GM04503 (cell line): ENCODE measurements at regions not wholly inside any gene's neighbourhood (a gene's known extent, or its start where the extent isn't known, plus 50 kb on each side); places are given as distances from the start of the nearest gene placed in this dataset.

Experiments used
- DNase-seq: peaks from one replicate; pipeline ENCODE4 v3.0.0-alpha.2; 2012; ENCODE audit warnings: low read depth

DNA sequence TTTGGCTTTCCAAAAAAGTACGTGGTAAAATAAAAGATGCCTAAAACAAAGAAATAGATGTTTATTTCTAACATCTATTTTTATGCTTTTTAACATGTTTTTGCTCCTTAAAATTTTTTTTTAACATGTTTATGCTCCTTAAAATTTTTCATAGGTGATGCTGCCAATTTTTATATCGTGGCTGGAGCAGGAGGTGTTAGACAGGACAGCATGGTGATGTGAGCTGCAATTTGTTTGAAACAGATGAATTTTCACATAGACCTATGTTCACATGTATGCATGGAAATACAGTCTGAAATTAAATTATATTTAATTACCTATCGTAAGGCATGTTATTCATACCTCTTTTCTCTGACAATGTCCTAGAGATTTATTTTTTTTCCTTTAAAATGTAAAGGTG lies 784.8 kb downstream of the EPHA7 start:
- DNase-seq = no peak

GRCh38 chr6:92623431-92623830 lies 795.9 kb downstream of the EPHA7 start:
- DNase-seq = no peak

GRCh38 chr6:92617721-92618120 lies 801.6 kb downstream of the EPHA7 start:
- no peak for DNase-seq

GRCh38 chr6:92608751-92609150 lies 810.6 kb downstream of the EPHA7 start:
- no peak for DNase-seq

DNA sequence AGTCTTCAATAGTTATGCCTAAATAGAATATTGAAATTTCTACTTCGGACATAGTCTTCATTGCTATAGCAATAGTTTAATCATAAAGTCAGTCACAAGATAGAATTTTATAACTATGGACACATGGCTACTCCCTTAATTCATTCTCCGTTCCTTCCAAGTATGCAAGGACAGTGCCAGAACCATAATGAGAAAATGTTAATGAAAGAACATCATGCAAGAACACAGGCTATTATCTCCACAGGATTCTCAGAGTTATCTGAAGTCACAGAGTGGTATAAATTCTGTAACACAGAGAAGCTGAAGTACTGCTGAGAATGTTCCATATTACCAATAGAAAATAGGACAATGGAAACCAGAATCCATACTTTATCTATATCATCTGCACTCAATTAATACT lies 826.2 kb downstream of the EPHA7 start:
- no peak for DNase-seq

GRCh38 chr6:92589996-92590395 lies 829.4 kb downstream of the EPHA7 start:
- no peak for DNase-seq

- DNase-seq = no peak
These were observed 831.2 kb downstream of the EPHA7 start for GRCh38 chr6:92588148-92588547.

DNA sequence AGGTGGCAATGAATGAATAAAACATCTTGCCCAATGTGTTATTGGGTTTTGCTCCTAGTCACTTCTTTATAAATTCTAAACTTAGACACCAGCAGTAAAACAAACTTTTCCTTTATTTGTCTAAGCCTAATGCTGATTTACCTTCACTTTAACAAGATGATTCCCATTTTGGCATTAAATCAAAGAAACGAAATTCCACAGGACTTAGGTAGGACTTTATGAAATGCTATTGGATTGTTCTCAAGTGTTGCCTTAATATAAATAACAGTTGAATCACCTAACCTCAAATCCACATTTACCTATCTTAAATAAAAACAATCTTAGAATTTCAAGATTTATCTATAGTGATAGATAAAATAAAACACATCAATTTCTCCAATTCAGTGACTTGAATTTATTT lies 831.8 kb downstream of the EPHA7 start:
- DNase-seq = no peak

GRCh38 chr6:92586236-92586977 lies 833.0 kb downstream of the EPHA7 start:
- no peak for DNase-seq

DNA sequence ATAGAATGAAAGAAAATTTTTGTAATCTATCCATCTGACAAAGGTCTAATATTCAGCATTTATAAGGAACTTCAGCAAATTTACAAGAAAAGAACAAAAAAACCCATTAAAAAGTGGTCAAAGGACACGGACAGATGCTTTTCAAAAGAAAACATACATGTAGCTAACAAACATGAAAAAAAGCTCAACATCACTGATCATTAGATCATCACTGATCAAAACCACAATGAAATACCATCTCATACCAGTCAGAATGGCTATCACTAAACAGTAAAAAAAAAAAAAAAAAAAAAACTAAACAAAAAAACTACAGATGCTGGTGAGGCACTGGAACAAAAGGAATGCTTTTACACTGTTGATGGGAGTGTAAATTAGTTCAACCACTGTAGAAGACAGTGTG lies 837.1 kb downstream of the EPHA7 start:
- no peak for DNase-seq

GRCh38 chr6:92577077-92577719 lies 842.2 kb downstream of the EPHA7 start:
- no peak for DNase-seq

DNA sequence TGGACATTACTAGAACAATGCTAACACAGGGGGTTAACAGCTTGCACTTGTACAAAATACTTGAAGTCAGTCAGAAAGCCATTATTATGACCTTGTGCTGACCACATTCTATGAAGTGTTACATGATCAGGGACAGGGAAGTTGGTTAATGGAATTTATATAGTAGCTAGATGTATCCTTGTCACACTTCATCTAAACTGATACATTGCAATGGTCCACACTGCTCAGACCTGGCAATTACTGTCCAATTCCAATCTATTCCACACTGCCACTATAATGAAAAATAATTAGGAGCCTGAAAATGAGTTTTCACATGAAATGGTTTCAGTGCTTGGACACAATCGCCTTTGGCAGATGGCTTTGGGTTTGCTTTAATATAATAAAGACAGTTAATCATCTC lies 850.8 kb downstream of the EPHA7 start:
- DNase-seq = no peak

GRCh38 chr6:92566632-92567031 lies 852.7 kb downstream of the EPHA7 start:
- DNase-seq = no peak

DNA sequence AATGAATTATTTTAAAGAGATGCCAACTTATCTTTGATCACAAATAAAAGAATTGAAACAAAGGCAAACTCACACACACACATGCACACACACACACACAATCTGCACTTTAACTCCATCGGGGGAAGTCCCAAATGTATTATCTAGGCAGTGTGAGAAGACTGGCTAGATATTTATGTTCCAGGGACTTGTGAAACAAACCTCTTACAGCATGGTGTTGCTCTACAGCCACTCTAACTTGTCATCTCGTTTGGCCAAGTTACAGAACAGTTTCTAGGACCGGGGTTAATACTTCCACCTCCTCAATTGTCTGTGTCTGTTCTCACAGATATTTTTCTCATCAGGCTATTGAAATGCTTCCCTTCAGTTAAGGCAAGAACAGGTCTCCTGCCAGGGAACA lies 855.0 kb downstream of the EPHA7 start:
- DNase-seq = no peak

DNA sequence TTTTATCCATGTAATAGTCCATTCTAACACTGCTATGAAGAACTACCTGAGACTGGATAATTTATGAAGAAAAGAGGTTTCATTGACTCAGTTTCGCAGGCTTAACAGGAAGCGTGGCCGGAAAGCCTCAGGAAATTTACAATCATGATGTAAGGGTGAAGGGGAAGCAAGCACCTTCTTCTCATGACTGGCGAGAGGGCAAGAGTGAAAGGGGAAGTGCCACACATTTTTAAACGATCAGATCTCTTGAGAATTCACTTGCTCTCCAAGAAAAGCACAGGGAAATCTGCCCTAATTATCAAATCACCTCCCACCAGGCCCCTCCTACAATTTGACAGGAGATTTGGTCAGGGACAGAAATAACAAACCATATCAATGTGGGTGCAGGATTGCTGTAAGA lies 859.7 kb downstream of the EPHA7 start:
- DNase-seq = no peak

- DNase-seq = no peak
These were observed 860.4 kb downstream of the EPHA7 start for GRCh38 chr6:92559003-92559402.

DNA sequence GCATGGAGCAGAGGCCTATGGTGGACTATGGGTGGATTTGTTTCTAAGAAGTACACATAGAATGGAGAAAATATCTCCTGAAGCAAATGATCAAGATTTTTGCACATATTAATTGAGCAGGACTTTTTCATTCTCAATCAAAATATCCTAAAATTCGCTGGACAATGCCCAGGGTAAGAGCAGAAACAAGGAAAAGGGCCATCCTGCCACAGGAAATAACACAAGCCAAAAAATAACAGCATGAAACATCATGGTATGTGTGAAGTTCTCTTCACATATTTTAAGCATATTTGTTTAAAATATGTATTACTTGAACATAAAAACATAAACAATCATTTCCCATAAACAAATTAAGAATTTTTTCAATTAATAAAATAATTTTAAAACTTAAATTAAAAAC lies 868.9 kb downstream of the EPHA7 start:
- no peak for DNase-seq

GRCh38 chr6:92545861-92546260 lies 873.5 kb downstream of the EPHA7 start:
- DNase-seq = no peak

DNA sequence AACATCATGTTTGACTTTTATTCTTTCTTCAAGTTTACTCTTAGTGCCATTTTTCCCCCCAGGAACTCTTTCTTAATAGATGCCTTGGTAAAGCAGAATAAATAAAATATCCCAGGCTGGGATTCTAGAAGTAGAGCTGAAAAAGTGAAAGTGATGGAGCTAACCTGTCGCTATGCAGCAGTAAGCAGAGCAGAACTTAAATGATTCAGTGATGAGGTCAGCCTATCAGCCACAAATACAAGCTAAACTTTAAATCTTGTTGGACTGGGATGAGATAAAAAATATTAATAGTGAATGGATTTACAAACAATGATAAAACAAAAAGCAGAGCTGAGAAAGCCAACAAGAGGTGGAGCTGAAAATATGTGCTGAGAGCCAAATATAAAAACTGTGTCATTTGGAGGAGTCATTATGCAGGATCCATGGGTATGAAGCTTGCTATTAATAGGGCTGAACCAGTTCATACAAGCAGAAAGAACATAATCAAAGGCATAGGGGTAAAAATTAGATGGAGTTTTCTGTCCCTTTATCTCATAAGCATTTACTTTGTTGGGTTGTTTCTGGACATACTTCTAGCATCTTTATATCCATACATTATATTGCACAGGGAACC lies 877.8 kb downstream of the EPHA7 start:
- DNase-seq = no peak

GRCh38 chr6:92538926-92539325 lies 880.4 kb downstream of the EPHA7 start:
- DNase-seq = no peak

DNA sequence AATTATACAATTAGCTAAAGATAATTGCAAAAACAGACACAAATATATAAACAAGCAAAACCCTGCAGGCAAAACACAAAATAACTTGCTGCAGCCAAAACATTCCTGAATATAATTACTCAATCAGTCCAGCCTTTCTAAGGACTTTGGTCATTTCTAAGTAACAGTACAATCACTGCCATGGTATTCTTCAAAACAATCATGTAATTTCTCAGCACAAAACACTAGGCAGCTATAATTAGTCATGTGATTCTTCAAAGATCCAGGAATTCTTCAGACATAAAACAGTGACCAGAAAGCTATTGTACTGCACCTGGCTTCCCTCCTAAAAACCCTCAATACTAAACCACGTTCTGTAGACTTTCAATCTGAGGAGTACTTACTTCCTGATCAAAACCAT lies 881.1 kb downstream of the EPHA7 start:
- DNase-seq = no peak

DNA sequence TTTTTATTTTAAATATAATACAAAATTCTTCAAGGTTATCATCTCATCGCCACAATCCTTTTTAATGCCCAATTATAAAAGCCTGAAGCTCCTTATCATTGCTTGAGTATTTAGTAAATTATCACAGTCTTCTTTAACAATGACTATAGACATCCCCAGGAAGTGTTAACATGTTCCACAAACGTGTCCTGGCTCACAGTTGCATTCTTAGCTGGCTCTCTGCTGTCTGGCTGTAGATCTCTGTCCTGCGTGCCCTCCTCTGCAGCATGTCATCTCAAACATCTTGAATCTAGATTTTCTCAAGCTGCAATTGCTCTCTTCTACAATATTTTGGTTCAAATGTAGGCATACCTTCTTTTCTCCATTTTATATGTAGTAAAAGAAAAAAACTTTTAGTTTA lies 885.2 kb downstream of the EPHA7 start:
- no peak for DNase-seq

DNA sequence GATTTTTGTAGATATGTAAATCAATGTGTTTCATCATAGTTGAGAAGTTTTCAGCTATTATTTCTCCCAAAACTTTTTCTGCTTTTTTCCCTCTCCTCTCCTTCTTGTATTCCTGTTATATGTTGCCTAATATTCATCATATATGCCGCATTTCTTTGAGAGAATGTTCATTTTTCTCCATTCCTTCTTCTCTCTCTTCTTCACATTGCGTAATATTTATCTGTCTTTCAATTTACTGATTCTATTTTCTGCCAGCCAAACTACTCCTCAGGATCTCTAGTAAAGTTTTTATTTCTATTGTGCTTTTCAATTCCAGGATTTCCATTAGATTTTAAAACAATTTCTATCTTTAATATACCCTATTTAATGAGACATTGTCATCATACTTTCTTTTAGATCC lies 896.8 kb downstream of the EPHA7 start:
- DNase-seq = no peak

DNA sequence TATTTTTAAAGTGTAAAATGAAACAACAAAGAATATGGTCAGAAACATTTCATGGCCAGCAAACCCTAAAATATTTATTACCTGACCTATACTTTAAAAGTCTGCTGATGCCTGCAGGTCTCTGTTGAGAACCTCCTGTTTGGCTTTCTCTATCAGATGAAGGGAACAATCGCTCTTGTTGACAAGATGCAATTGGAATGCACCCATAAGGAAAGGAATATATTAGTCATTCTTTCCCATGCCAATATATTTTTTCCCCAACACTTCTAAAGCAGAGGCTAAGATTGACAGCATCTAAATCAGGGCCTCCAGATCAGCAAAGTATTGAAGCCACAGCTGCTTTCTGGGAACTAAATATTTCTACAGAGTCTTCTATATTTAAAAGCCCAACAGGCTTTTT lies 897.8 kb downstream of the EPHA7 start:
- DNase-seq = no peak
